Gastroesophageal sphincter (tissue), 3 donors: ENCODE measurements at regions not wholly inside any gene's neighbourhood (a gene's known extent, or its start where the extent isn't known, plus 50 kb on each side); places are given as distances from the start of the nearest gene placed in this dataset.

ENCODE experiments used
- CTCF ChIP-seq, 4 experiments: fragments of 200-600 bp in 2 of 4; fragments of 450-650 bp in 2 of 4; sonication (generic) in 1 of 4; IDR thresholded peaks; one replicate each; pipeline ENCODE4 v1.5.1; 2017 to 2019; ENCODE audit warnings: antibody characterized with exemption in 4 of 4, mild to moderate bottlenecking in 2 of 4, moderate library complexity in 2 of 4
- EP300 ChIP-seq: sonication (generic); formaldehyde crosslinking; IDR thresholded peaks from one replicate; pipeline ENCODE4 v1.6.1; 2017; ENCODE audit warnings: antibody characterized with exemption, mild to moderate bottlenecking
- POLR2A ChIP-seq, 2 donors: fragments of 450-650 bp; IDR thresholded peaks; one replicate each; pipeline ENCODE4 v1.6.1; 2017; ENCODE audit warnings: antibody characterized with exemption in 2 of 2, mild to moderate bottlenecking in 2 of 2, moderate library complexity in 1 of 2

GRCh38 chr5:51632793-51633192 lies 249.5 kb downstream of the ISL1 start:
- TF ChIP-seq CTCF (IDR thresholded peaks at IDR 0.05) (no peak), POLR2A (IDR thresholded peaks at IDR 0.05) (no peak), EP300 (no peak)
